IPS-15b (cell line): ENCODE measurements at regions not wholly inside any gene's neighbourhood (a gene's known extent, or its start where the extent isn't known, plus 50 kb on each side); places are given as distances from the start of the nearest gene placed in this dataset.

Experiments used
- H3K27me3 ChIP-seq: one replicate; pipeline ENCODE4 v1.6.1; 2013; ENCODE audit warnings: low read length; ENCODE audit not compliant: control insufficient read depth, insufficient read depth
- H3K36me3 ChIP-seq: one replicate; pipeline ENCODE4 v1.6.1; 2013; ENCODE audit warnings: low read length; ENCODE audit not compliant: control insufficient read depth, insufficient read depth
- H3K4me1 ChIP-seq: one replicate; pipeline ENCODE4 v1.6.1; 2013; ENCODE audit warnings: mild to moderate bottlenecking, low read length; ENCODE audit not compliant: control insufficient read depth, insufficient read depth
- H3K4me3 ChIP-seq: one replicate; pipeline ENCODE4 v1.5.1; 2013; ENCODE audit warnings: low read depth, low read length
- H3K9ac ChIP-seq: one replicate; pipeline ENCODE4 v1.6.1; 2013; ENCODE audit warnings: low read depth, mild to moderate bottlenecking, low read length
- H3K9me3 ChIP-seq: one replicate; pipeline ENCODE4 v1.6.1; 2013; ENCODE audit warnings: mild to moderate bottlenecking, low read length; ENCODE audit not compliant: control insufficient read depth, insufficient read depth

- Histone ChIP-seq H3K4me1 (peaks cover 21% of the 10 kb centered on the region), H3K27me3 (no peaks in the 10 kb centered on the region), H3K9me3 (no peaks in the 10 kb centered on the region), H3K4me3 (no peak overlapping the region), H3K9ac (no peak overlapping the region), H3K36me3 (no peaks in the 10 kb centered on the region)
Measured at GRCh38 chr5:107771926-107772325, 101.2 kb upstream of the EFNA5 start.

DNA sequence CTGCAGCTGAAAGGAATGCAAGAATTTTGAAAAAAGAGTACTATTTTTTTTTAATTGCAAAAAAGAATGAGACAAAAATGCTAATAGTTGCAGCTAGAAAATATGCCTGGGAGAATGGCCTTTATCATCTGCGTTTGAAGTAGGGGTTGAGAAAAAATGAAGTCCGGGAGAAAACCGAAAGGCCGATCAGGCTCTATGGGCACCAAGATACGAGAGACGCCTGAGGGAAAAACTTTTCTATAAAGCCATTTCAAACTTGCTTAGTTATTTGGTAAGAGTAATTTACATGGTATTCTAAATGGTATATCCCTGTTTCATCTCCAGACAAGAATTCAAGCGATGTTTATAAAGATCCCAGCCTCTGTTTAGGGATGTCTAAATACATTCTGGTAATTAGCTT lies 99.3 kb upstream of the EFNA5 start:
- Histone ChIP-seq H3K4me1 (peaks cover 17% of the 10 kb centered on the region), H3K4me3 (no peak overlapping the region), H3K9ac (no peak overlapping the region), H3K9me3 (no peaks in the 10 kb centered on the region), H3K36me3 (no peaks in the 10 kb centered on the region), H3K27me3 (no peaks in the 10 kb centered on the region)

DNA sequence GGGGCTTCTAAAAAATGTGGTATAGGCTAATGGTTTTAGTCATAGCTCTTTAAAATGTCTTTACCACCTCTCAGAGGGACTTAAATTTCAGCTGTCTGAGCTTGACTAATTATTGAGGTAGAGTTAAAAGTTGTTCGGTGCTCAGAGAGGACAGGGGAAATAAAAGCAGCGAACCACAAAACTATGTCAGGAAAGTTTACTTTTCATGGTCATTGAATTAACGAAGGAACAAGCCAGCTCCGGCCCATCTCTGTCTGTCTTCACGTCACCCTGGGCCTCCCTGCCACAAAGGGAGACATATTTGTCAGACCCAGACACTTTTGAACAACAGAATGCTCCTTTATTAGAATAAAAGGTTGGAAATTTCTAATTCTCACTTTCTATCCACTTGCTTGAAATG lies 98.8 kb upstream of the EFNA5 start:
- H3K36me3 ChIP-seq = no peaks in the 10 kb centered on the region
- no peak overlapping the region for H3K4me3 ChIP-seq
- no peaks in the 10 kb centered on the region for H3K27me3 ChIP-seq
- no peak overlapping the region for H3K9ac ChIP-seq
- peaks cover 17% of the 10 kb centered on the region for H3K4me1 ChIP-seq
- no peaks in the 10 kb centered on the region for H3K9me3 ChIP-seq

DNA sequence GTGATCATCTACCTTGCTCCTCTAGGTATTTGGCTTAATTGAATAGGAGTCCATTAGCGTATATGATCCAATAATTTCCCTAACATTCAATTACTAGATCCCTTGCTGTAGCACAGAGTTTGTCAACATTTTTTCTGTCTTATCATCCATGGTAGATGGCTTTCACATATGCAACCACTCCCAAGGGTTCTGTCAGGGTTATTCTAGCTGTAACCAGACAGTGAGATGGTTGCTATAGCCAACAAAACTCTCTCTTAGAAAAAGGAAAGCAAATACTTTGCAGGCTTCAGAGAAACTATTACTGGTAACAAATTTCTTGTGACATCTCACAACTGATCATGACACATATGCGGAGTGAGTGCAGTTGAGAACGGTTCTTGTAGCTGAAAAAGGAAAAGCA lies 96.2 kb upstream of the EFNA5 start:
- Histone ChIP-seq H3K9ac (no peak overlapping the region), H3K4me3 (no peak overlapping the region), H3K27me3 (no peaks in the 10 kb centered on the region), H3K36me3 (no peaks in the 10 kb centered on the region), H3K9me3 (no peaks in the 10 kb centered on the region), H3K4me1 (peaks cover 3% of the 10 kb centered on the region)

DNA sequence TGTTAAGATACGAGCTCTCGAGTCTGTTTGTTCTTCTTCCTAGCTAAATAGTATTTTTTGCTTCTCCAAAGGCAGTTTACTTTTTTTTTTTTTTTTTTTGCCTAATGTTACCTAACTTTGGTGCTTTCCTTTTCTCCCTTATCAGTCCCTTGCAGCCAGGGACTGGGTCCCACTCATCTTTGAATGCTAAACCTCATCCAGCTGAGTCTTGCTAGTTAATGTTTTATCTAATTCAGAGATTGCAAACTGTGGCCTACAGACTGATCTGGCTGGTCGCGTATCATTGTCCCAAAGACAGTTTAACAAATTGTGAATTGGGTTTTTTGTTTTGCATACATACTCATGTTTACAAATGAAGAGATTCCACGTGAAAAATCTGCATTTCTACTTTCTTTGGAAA lies 95.7 kb upstream of the EFNA5 start:
- Histone ChIP-seq H3K36me3 (no peaks in the 10 kb centered on the region), H3K9me3 (no peaks in the 10 kb centered on the region), H3K4me3 (no peak overlapping the region), H3K27me3 (no peaks in the 10 kb centered on the region), H3K4me1 (no peaks in the 10 kb centered on the region), H3K9ac (no peak overlapping the region)

DNA sequence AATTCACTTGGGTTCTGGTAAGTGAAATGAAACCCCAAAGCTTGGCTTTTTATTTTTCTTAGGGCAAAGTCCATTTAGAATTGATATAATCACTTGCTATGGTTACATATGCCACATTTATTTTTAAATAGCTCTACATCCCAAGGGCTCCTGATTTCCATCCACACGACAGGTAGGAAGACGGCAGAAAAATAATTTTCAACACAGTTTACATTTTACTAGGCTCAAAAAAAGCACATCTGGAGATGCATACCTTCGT lies 95.0 kb upstream of the EFNA5 start:
- Histone ChIP-seq H3K4me3 (no peak overlapping the region), H3K36me3 (no peaks in the 10 kb centered on the region), H3K9ac (no peak overlapping the region), H3K9me3 (no peaks in the 10 kb centered on the region), H3K4me1 (no peaks in the 10 kb centered on the region), H3K27me3 (no peaks in the 10 kb centered on the region)

DNA sequence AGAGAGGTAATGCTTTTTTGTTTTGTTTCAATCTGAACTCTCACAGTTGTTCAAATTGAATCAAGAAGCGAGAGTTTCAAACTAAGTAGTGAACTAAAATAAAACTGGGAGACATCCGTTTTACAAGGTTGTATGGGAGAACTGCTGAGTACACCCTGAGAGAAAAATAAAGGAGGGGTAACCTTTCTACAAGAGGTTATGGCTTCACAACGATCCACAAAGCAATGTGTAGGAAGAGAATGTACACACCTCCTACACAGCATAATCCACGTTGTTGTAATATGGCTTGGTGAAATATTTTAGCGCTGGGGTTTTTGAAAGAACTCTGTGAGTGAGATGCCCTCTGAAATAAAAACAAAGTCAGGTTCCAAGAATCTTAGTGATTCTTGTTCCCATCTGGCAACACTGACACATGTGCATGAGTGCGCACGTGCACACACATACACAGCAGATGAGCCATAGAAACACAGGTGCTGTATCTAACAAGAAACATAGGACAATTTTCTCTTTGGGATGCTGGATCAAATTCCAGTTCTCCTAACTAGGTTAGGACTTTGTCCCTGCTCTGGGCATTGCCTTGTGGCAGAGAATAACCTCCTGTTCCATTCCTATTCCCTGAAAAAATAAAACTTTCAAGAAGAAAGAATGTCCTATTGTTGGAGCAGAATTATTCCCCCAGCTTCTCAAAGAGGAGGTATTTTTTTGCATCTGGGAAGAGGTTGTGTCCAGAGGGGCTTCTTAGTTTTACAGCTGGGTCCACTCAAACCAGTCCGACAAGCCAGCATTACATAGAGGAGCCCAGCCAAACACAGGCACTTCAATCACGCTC lies 94.5 kb upstream of the EFNA5 start:
- no peaks in the 10 kb centered on the region for H3K27me3 ChIP-seq
- H3K9me3 ChIP-seq = no peaks in the 10 kb centered on the region
- H3K4me3 ChIP-seq = no peak overlapping the region
- H3K4me1 ChIP-seq = no peaks in the 10 kb centered on the region
- no peak overlapping the region for H3K9ac ChIP-seq
- no peaks in the 10 kb centered on the region for H3K36me3 ChIP-seq

GRCh38 chr5:107764282-107764681 lies 93.5 kb upstream of the EFNA5 start:
- Histone ChIP-seq H3K9me3 (no peaks in the 10 kb centered on the region), H3K36me3 (no peaks in the 10 kb centered on the region), H3K27me3 (no peaks in the 10 kb centered on the region), H3K4me3 (no peak overlapping the region), H3K4me1 (no peaks in the 10 kb centered on the region), H3K9ac (no peak overlapping the region)

DNA sequence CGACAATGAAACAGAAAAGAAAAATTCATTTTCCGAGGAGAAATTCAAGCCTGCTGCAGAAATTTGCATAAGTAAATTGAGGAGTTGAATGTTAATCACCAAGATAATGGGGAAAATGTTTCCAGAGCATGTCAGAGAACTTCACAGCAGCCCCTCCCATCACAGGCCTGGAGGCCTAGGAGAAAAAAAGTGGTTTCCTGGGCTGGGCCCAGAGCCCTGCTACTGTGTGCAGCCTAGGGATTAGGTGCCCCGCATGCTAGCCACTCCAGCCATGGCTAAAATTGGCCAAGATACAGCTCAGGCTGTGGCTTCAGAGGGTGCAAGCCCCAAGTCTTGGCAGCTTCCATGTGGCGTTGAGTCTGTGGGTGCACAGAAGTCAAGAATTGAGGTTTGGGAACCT lies 82.7 kb upstream of the EFNA5 start:
- no peaks in the 10 kb centered on the region for H3K4me1 ChIP-seq
- H3K36me3 ChIP-seq = no peaks in the 10 kb centered on the region
- H3K4me3 ChIP-seq = no peak overlapping the region
- no peaks in the 10 kb centered on the region for H3K9me3 ChIP-seq
- H3K9ac ChIP-seq = no peak overlapping the region
- no peaks in the 10 kb centered on the region for H3K27me3 ChIP-seq

- peaks cover 15% of the 10 kb centered on the region for H3K4me1 ChIP-seq
- H3K36me3 ChIP-seq = no peaks in the 10 kb centered on the region
- H3K9ac ChIP-seq = no peak overlapping the region
- no peaks in the 10 kb centered on the region for H3K9me3 ChIP-seq
- H3K27me3 ChIP-seq = peaks cover 2% of the 10 kb centered on the region
- no peak overlapping the region for H3K4me3 ChIP-seq
Measured at GRCh38 chr5:107744418-107745330, 73.9 kb upstream of the EFNA5 start.

- H3K9me3 ChIP-seq = no peaks in the 10 kb centered on the region
- H3K4me1 ChIP-seq = peaks cover 15% of the 10 kb centered on the region
- H3K27me3 ChIP-seq = peaks cover 2% of the 10 kb centered on the region
- H3K36me3 ChIP-seq = no peaks in the 10 kb centered on the region
- H3K9ac ChIP-seq = no peak overlapping the region
- no peak overlapping the region for H3K4me3 ChIP-seq
Measured at GRCh38 chr5:107743373-107744000, 72.8 kb upstream of the EFNA5 start.

GRCh38 chr5:107739661-107740060 lies 68.9 kb upstream of the EFNA5 start:
- peaks cover 2% of the 10 kb centered on the region for H3K27me3 ChIP-seq
- no peak overlapping the region for H3K4me3 ChIP-seq
- H3K36me3 ChIP-seq = no peaks in the 10 kb centered on the region
- peaks cover 3% of the 10 kb centered on the region for H3K4me1 ChIP-seq
- H3K9ac ChIP-seq = no peak overlapping the region
- no peaks in the 10 kb centered on the region for H3K9me3 ChIP-seq
